GM23338 (cell line): ENCODE measurements at regions not wholly inside any gene's neighbourhood (a gene's known extent, or its start where the extent isn't known, plus 50 kb on each side); places are given as distances from the start of the nearest gene placed in this dataset.

ENCODE experiments used
- ATAC-seq: fragments of 200-7000 bp; cut with Tn5 transposase; 3 replicates; pipeline ENCODE4 v1.9.1; 2020
- DNase-seq: peaks from one replicate; pipeline ENCODE4 v3.0.0-alpha.2; 2015; ENCODE audit warnings: low spot score
- H2AFZ ChIP-seq: fragments of 200-600 bp; sonication (generic); 2 replicates; pipeline ENCODE4 v1.8.0; 2016; ENCODE audit warnings: antibody characterized with exemption, mild to moderate bottlenecking, moderate library complexity
- H3F3A ChIP-seq: fragments of 200-600 bp; sonication (generic); replicated peaks from 2 replicates; pipeline ENCODE4 v1.8.0; 2017; ENCODE audit warnings: antibody characterized with exemption, mixed run types, low read depth
- H3K27ac ChIP-seq: fragments of 200-600 bp; sonication (generic); 2 replicates; pipeline ENCODE4 v1.6.1; 2016; ENCODE audit warnings: low read depth
- H3K27me3 ChIP-seq: fragments of 200-600 bp; sonication (generic); 2 replicates; pipeline ENCODE4 v1.8.0; 2016; ENCODE audit warnings: mild to moderate bottlenecking, mixed run types, moderate library complexity; ENCODE audit not compliant: insufficient read depth
- H3K36me3 ChIP-seq: fragments of 200-600 bp; sonication (generic); 2 replicates; pipeline ENCODE4 v1.8.0; 2016; ENCODE audit warnings: mild to moderate bottlenecking; ENCODE audit not compliant: insufficient read depth
- H3K4me1 ChIP-seq: fragments of 200-600 bp; sonication (generic); 2 replicates; pipeline ENCODE4 v1.8.0; 2016; ENCODE audit warnings: mild to moderate bottlenecking, moderate library complexity; ENCODE audit not compliant: insufficient read depth
- H3K4me2 ChIP-seq: fragments of 200-600 bp; sonication (generic); 2 replicates; pipeline ENCODE4 v1.7.1; 2017; ENCODE audit warnings: mixed run types
- H3K4me3 ChIP-seq: fragments of 200-600 bp; sonication (generic); 2 replicates; pipeline ENCODE4 v1.6.1; 2016; ENCODE audit warnings: mixed run types
- H3K79me2 ChIP-seq: fragments of 200-600 bp; sonication (generic); replicated peaks from 2 replicates; pipeline ENCODE4 v1.8.0; 2017; ENCODE audit warnings: mild to moderate bottlenecking; ENCODE audit not compliant: insufficient read depth
- H3K9me2 ChIP-seq: fragments of 200-600 bp; sonication (generic); 2 replicates; pipeline ENCODE4 v1.8.0; 2017; ENCODE audit not compliant: insufficient read depth
- H4K20me1 ChIP-seq: fragments of 200-600 bp; sonication (generic); replicated peaks from 2 replicates; pipeline ENCODE4 v1.8.0; 2017; ENCODE audit warnings: mild to moderate bottlenecking; ENCODE audit not compliant: insufficient read depth
- H3K27ac Mint-ChIP-seq: 2 replicates; pipeline ENCODE4 v1.8.0; 2020; ENCODE audit warnings: inconsistent platforms, mild to moderate bottlenecking, moderate library complexity, mixed read lengths
- H3K27me3 Mint-ChIP-seq: 3 replicates; pipeline ENCODE4 v1.8.0; 2022; ENCODE audit warnings: low read depth, mild to moderate bottlenecking, moderate library complexity, mixed read lengths, inconsistent platforms; ENCODE audit not compliant: insufficient read depth, poor library complexity
- H3K36me3 Mint-ChIP-seq: 3 replicates; pipeline ENCODE4 v1.8.0; 2021; ENCODE audit warnings: low read depth, mild to moderate bottlenecking, inconsistent platforms, moderate library complexity, mixed read lengths
- H3K4me1 Mint-ChIP-seq: 3 replicates; pipeline ENCODE4 v1.8.0; 2020; ENCODE audit warnings: mild to moderate bottlenecking, inconsistent platforms, mixed read lengths
- H3K4me3 Mint-ChIP-seq: 3 replicates; pipeline ENCODE4 v1.8.0; 2021; ENCODE audit warnings: moderate library complexity, mild to moderate bottlenecking, inconsistent platforms, mixed read lengths
- H3K9me3 Mint-ChIP-seq: 3 replicates; pipeline ENCODE4 v1.8.0; 2020; ENCODE audit warnings: moderate library complexity, mild to moderate bottlenecking, inconsistent platforms, mixed read lengths
- CREB1 ChIP-seq: fragments of 250-450 bp; sonication (Bioruptor Pico); IDR thresholded peaks from 2 replicates; pipeline ENCODE4 v1.5.0; 2020; ENCODE audit warnings: low read depth, mild to moderate bottlenecking, moderate library complexity
- CTCF ChIP-seq, 2 experiments: fragments of 200-600 bp in 1 of 2; sonication (generic) in 1 of 2; conservative IDR thresholded peaks; 2 replicates each; pipeline versions ENCODE4 v1.5.1 to v1.6.1; 2016 to 2017; ENCODE audit warnings: antibody characterized with exemption in 2 of 2, low read depth in 2 of 2, mild to moderate bottlenecking in 2 of 2, moderate library complexity in 1 of 2
- EZH2 ChIP-seq: fragments of 200-600 bp; sonication (generic); IDR thresholded peaks from one replicate; pipeline ENCODE4 v1.8.0; 2017; ENCODE audit warnings: antibody characterized with exemption, mild to moderate bottlenecking, low read depth; ENCODE audit not compliant: unreplicated experiment
- EZH2phosphoT487 ChIP-seq: fragments of 200-600 bp; sonication (generic); IDR thresholded peaks from one replicate; pipeline ENCODE4 v1.8.1; 2018; ENCODE audit warnings: antibody characterized with exemption; ENCODE audit not compliant: unreplicated experiment
- JUNB ChIP-seq: IDR thresholded peaks from one replicate; pipeline ENCODE4 v1.6.1; 2016; ENCODE audit warnings: antibody characterized with exemption; ENCODE audit not compliant: unreplicated experiment
- NANOG ChIP-seq: IDR thresholded peaks from 2 replicates; pipeline ENCODE4 v1.6.1; 2016; ENCODE audit warnings: antibody characterized with exemption, borderline replicate concordance
- POLR2AphosphoS5 ChIP-seq: IDR thresholded peaks from 2 replicates; pipeline ENCODE4 v1.6.1; 2016; ENCODE audit warnings: antibody characterized with exemption, low read depth
- STAT1 ChIP-seq: IDR thresholded peaks from one replicate; pipeline ENCODE4 v1.6.1; 2016; ENCODE audit warnings: antibody characterized with exemption; ENCODE audit not compliant: unreplicated experiment
- ZNF114 ChIP-seq: fragments of 250-450 bp; sonication (Bioruptor Pico); IDR thresholded peaks from 2 replicates; pipeline ENCODE4 v1.5.0; 2020; ENCODE audit warnings: mild to moderate bottlenecking, moderate library complexity
- ZNF331 ChIP-seq: fragments of 250-450 bp; sonication (Bioruptor Pico); IDR thresholded peaks from 2 replicates; pipeline ENCODE4 v1.5.0; 2020; ENCODE audit warnings: low read depth, mild to moderate bottlenecking, moderate library complexity
- TF ChIP-seq, protein P1 (sequence below): IDR thresholded peaks from one replicate; pipeline ENCODE4 v1.6.1; 2018; ENCODE audit warnings: antibody characterized with exemption; ENCODE audit not compliant: unreplicated experiment
- TF ChIP-seq, protein P2 (sequence below): IDR thresholded peaks from 2 replicates; pipeline ENCODE4 v1.6.1; 2016; ENCODE audit warnings: antibody characterized with exemption

- H3K79me2 ChIP-seq, result no peaks in the 10 kb centered on the region
- no peaks in the 10 kb centered on the region for H3K4me1 Mint-ChIP-seq
- no peaks in the 10 kb centered on the region for H3F3A ChIP-seq
- H3K36me3 Mint-ChIP-seq, result peaks cover under 1% of the 10 kb centered on the region; the same call in 1 of the 3 replicates
- H3K36me3 ChIP-seq, result no peaks in the 10 kb centered on the region
- H3K4me2 ChIP-seq, result no peak overlapping the region
- H4K20me1 ChIP-seq, result no peaks in the 10 kb centered on the region
- no peak overlapping the region for H3K4me3 ChIP-seq
- H3K9me2 ChIP-seq, result no peaks in the 10 kb centered on the region
- ATAC-seq, result no peak
- H3K27me3 ChIP-seq, result no peaks in the 10 kb centered on the region
- TF ChIP-seq ZNF114 (CRISPR knock-in tag) (no peak), EZH2 (no peak), JUNB (no peak), STAT1 (no peak), CTCF (conservative IDR thresholded peaks at IDR 0.05; ENCODE audit: low read depth in 2 of 2) (no peak), POLR2AphosphoS5 (no peak), NANOG (no peak), EZH2phosphoT487 (no peak)
- no peak overlapping the region for H3K27ac Mint-ChIP-seq
- H3K27ac ChIP-seq, result no peak overlapping the region
- H3K27me3 Mint-ChIP-seq, result no peaks in the 10 kb centered on the region
- DNase-seq, result no peak
- H3K4me1 ChIP-seq, result no peaks in the 10 kb centered on the region
- no peak overlapping the region for H3K4me3 Mint-ChIP-seq
- H2AFZ ChIP-seq, result no peak overlapping the region
- H3K9me3 Mint-ChIP-seq, result peaks cover under 1% of the 10 kb centered on the region; the same call in 1 of the 3 replicates
These were observed 155.3 kb upstream of the SLC39A10 start for GRCh38 chr2:195501746-195502145.

DNA sequence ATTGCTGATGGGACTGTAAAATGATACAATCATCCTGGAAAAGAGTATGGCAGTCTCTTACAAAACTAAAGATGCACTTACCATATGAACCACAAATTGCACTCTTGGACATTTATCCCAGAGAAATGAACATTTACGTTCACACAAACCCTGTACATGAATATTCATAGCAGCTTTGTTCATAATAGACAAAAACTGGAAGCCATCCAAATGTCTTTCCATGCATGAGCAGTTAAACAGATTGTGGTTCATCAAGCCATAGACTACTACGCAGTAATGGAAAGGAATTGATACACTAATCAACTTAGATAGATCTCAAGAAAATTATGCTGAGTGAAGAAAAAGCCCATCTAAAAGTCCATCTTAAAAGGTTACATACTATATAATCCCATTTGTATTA is 156.1 kb upstream of the SLC39A10 start:
- Histone ChIP-seq H3F3A (no peaks in the 10 kb centered on the region), H3K4me1 (no peaks in the 10 kb centered on the region), H3K27me3 (no peaks in the 10 kb centered on the region), H2AFZ (no peak overlapping the region), H3K79me2 (no peaks in the 10 kb centered on the region), H3K36me3 (no peaks in the 10 kb centered on the region), H3K9me2 (no peaks in the 10 kb centered on the region), H3K27ac (no peak overlapping the region), H3K4me2 (no peak overlapping the region), H4K20me1 (no peaks in the 10 kb centered on the region), H3K4me3 (no peak overlapping the region)
- Mint-ChIP-seq H3K4me1 (no peaks in the 10 kb centered on the region), H3K9me3 (no peaks in the 10 kb centered on the region), H3K27me3 (no peaks in the 10 kb centered on the region), H3K36me3 (no peaks in the 10 kb centered on the region), H3K27ac (no peak overlapping the region), H3K4me3 (no peak overlapping the region)
- DNase-seq, result no peak
- no peak for ATAC-seq
- no peak for TF ChIP-seq CREB1 (CRISPR knock-in tag)
- no peak for TF ChIP-seq EZH2
- no peak for TF ChIP-seq ZNF114 (CRISPR knock-in tag)
- TF ChIP-seq, protein P1, sequence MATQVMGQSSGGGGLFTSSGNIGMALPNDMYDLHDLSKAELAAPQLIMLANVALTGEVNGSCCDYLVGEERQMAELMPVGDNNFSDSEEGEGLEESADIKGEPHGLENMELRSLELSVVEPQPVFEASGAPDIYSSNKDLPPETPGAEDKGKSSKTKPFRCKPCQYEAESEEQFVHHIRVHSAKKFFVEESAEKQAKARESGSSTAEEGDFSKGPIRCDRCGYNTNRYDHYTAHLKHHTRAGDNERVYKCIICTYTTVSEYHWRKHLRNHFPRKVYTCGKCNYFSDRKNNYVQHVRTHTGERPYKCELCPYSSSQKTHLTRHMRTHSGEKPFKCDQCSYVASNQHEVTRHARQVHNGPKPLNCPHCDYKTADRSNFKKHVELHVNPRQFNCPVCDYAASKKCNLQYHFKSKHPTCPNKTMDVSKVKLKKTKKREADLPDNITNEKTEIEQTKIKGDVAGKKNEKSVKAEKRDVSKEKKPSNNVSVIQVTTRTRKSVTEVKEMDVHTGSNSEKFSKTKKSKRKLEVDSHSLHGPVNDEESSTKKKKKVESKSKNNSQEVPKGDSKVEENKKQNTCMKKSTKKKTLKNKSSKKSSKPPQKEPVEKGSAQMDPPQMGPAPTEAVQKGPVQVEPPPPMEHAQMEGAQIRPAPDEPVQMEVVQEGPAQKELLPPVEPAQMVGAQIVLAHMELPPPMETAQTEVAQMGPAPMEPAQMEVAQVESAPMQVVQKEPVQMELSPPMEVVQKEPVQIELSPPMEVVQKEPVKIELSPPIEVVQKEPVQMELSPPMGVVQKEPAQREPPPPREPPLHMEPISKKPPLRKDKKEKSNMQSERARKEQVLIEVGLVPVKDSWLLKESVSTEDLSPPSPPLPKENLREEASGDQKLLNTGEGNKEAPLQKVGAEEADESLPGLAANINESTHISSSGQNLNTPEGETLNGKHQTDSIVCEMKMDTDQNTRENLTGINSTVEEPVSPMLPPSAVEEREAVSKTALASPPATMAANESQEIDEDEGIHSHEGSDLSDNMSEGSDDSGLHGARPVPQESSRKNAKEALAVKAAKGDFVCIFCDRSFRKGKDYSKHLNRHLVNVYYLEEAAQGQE, result no peak
- TF ChIP-seq CTCF (conservative IDR thresholded peaks at IDR 0.05; ENCODE audit: low read depth in 2 of 2), result no peak
- TF ChIP-seq STAT1, result no peak
- no peak for TF ChIP-seq NANOG
- TF ChIP-seq, protein P2, sequence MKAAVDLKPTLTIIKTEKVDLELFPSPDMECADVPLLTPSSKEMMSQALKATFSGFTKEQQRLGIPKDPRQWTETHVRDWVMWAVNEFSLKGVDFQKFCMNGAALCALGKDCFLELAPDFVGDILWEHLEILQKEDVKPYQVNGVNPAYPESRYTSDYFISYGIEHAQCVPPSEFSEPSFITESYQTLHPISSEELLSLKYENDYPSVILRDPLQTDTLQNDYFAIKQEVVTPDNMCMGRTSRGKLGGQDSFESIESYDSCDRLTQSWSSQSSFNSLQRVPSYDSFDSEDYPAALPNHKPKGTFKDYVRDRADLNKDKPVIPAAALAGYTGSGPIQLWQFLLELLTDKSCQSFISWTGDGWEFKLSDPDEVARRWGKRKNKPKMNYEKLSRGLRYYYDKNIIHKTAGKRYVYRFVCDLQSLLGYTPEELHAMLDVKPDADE, result no peak
- no peak for TF ChIP-seq POLR2AphosphoS5
- TF ChIP-seq JUNB, result no peak
- TF ChIP-seq EZH2phosphoT487, result no peak
- TF ChIP-seq ZNF331 (CRISPR knock-in tag), result no peak
